Sigmoid colon (tissue), 6 donors: ENCODE measurements at regions not wholly inside any gene's neighbourhood (a gene's known extent, or its start where the extent isn't known, plus 50 kb on each side); places are given as distances from the start of the nearest gene placed in this dataset.

ENCODE experiments used
- DNase-seq: peaks from one replicate; pipeline ENCODE4 v3.0.0-alpha.2; 2019
- H3K27ac ChIP-seq, 4 donors: fragments of 200-600 bp; sonication (generic); one replicate each; pipeline ENCODE4 v1.5.1; 2016 to 2019; ENCODE audit warnings: mild to moderate bottlenecking in 1 of 4
- H3K27me3 ChIP-seq, 3 donors: fragments of 200-600 bp; sonication (generic); one replicate each; pipeline ENCODE4 v1.5.1; 2019; ENCODE audit warnings: mild to moderate bottlenecking in 1 of 3
- H3K36me3 ChIP-seq, 4 donors: fragments of 200-600 bp; sonication (generic); one replicate each; pipeline ENCODE4 v1.5.1; 2016 to 2019
- H3K4me1 ChIP-seq, 4 donors: fragments of 200-600 bp; sonication (generic); one replicate each; pipeline ENCODE4 v1.5.1; 2017 to 2019
- H3K4me3 ChIP-seq, 4 donors: fragments of 200-600 bp; sonication (generic); one replicate each; pipeline ENCODE4 v1.5.1; 2017 to 2019; ENCODE audit warnings: mild to moderate bottlenecking in 2 of 4, moderate library complexity in 1 of 4
- H3K9me3 ChIP-seq, 4 donors: fragments of 200-600 bp in 3 of 4; sonication (generic) in 3 of 4; one replicate each; pipeline versions ENCODE4 v1.5.1 to v1.6.1; 2013 to 2019
- EP300 ChIP-seq, 4 donors: sonication (generic); formaldehyde crosslinking; IDR thresholded peaks; one replicate each; pipeline ENCODE4 v1.6.1; 2017; ENCODE audit warnings: antibody characterized with exemption in 4 of 4
- POLR2A ChIP-seq, 2 donors: fragments of 450-650 bp; IDR thresholded peaks; one replicate each; pipeline ENCODE4 v1.6.1; 2016; ENCODE audit warnings: antibody characterized with exemption in 2 of 2, mild to moderate bottlenecking in 2 of 2, moderate library complexity in 2 of 2
- POLR2AphosphoS5 ChIP-seq, 4 donors: sonication (generic); formaldehyde crosslinking; IDR thresholded peaks; one replicate each; pipeline ENCODE4 v1.6.1; 2017; ENCODE audit warnings: antibody characterized with exemption in 4 of 4
- WGBS, 2 donors: extraction: QIAGEN DNeasy Blood & Tissue Kit; methylation state at CpG; one replicate each; pipeline ENCODE4 v1.1.7; 2013; 5-methylcytosine and 5-hydroxymethylcytosine counted together
- intact Hi-C: fragments of 100-400 bp; cut with DNase I; formaldehyde crosslinking; loops from one replicate; pipeline ENCODE4 v1.15.1; 2023
- TF ChIP-seq, protein P1 (sequence below), 4 experiments: fragments of 450-650 bp in 3 of 4; fragments of 200-600 bp in 1 of 4; IDR thresholded peaks; one replicate each; pipeline ENCODE4 v1.5.1; 2016 to 2019; ENCODE audit warnings: antibody characterized with exemption in 4 of 4, mild to moderate bottlenecking in 3 of 4, moderate library complexity in 2 of 4
- donor health status: healthy with polysubstance abuse.
- donor health status: healthy.

- DNase-seq: no peak
- TF ChIP-seq POLR2AphosphoS5 (IDR thresholded peaks at IDR 0.05) (no peak), EP300 (IDR thresholded peaks at IDR 0.05) (no peak), POLR2A (IDR thresholded peaks at IDR 0.05) (no peak)
- TF ChIP-seq, protein P1, sequence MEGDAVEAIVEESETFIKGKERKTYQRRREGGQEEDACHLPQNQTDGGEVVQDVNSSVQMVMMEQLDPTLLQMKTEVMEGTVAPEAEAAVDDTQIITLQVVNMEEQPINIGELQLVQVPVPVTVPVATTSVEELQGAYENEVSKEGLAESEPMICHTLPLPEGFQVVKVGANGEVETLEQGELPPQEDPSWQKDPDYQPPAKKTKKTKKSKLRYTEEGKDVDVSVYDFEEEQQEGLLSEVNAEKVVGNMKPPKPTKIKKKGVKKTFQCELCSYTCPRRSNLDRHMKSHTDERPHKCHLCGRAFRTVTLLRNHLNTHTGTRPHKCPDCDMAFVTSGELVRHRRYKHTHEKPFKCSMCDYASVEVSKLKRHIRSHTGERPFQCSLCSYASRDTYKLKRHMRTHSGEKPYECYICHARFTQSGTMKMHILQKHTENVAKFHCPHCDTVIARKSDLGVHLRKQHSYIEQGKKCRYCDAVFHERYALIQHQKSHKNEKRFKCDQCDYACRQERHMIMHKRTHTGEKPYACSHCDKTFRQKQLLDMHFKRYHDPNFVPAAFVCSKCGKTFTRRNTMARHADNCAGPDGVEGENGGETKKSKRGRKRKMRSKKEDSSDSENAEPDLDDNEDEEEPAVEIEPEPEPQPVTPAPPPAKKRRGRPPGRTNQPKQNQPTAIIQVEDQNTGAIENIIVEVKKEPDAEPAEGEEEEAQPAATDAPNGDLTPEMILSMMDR (IDR thresholded peaks at IDR 0.05): no peak
- Histone ChIP-seq H3K36me3 (no peaks in the 10 kb centered on the region), H3K9me3 (no peaks in the 10 kb centered on the region), H3K27me3 (no peaks in the 10 kb centered on the region), H3K27ac (no peak overlapping the region), H3K4me3 (no peak overlapping the region), H3K4me1 (no peaks in the 10 kb centered on the region)
- 18 to 55% methylated on average over 1 of the region's 1 CpG for WGBS, 2 donors
- intact Hi-C loops: no loop called here
Observed at GRCh38 chr4:170868170-170868569, 778.4 kb upstream of the AADAT start.

DNA sequence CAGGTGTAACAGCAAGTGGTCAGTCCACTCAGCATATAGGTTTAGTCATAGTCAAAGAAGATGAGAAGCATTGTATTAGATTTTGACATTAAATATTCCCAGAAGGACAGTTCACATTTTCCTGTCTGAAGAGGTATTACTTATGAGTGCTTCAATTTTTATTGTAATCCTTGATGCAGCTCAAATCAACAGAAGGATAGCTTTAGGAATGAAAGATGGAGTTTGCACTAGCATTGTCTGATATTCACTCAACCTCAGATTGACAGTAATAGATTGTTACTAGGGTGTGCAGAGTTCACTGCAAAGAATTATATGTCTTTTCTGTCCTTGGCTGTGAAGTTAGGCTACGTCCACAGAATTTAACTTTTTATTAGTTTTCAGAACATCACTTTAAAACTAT lies 764.3 kb upstream of the AADAT start:
- H3K27ac ChIP-seq: no peak overlapping the region
- intact Hi-C loops: loop anchor here (5.0 kb wide), 1 partner anchor 592 kb away; no protein-coding TSS in a partner anchor
- no peak for DNase-seq
- H3K4me3 ChIP-seq: no peak overlapping the region
- 33 to 63% methylated on average over 1 of the region's 1 CpG for WGBS, 2 donors
- H3K36me3 ChIP-seq: no peaks in the 10 kb centered on the region
- no peak for TF ChIP-seq POLR2A (IDR thresholded peaks at IDR 0.05)
- TF ChIP-seq, protein P1 (IDR thresholded peaks at IDR 0.05): no peak
- TF ChIP-seq POLR2AphosphoS5 (IDR thresholded peaks at IDR 0.05): no peak
- no peak for TF ChIP-seq EP300 (IDR thresholded peaks at IDR 0.05)
- H3K9me3 ChIP-seq: no peaks in the 10 kb centered on the region
- no peaks in the 10 kb centered on the region for H3K27me3 ChIP-seq
- H3K4me1 ChIP-seq: no peaks in the 10 kb centered on the region

- Histone ChIP-seq H3K4me1 (no peaks in the 10 kb centered on the region), H3K27me3 (no peaks in the 10 kb centered on the region), H3K4me3 (no peak overlapping the region), H3K27ac (no peak overlapping the region), H3K36me3 (no peaks in the 10 kb centered on the region), H3K9me3 (no peaks in the 10 kb centered on the region)
- intact Hi-C loops: loop anchor here (2.0 to 5.0 kb wide), 2 partner anchors 591 to 715 kb away; no protein-coding TSS in a partner anchor
- DNase-seq: no peak
- TF ChIP-seq, protein P1 (IDR thresholded peaks at IDR 0.05): peak in 3 of 4 experiments; percentile 21 to 66 (median 50)
- TF ChIP-seq EP300 (IDR thresholded peaks at IDR 0.05): no peak
- WGBS, 2 donors: 12 to 26% methylated on average over 8 of the region's 8 CpGs
Observed at GRCh38 chr4:170853422-170854021, 763.8 kb upstream of the AADAT start.

GRCh38 chr4:170849969-170850368 lies 760.2 kb upstream of the AADAT start:
- no peaks in the 10 kb centered on the region for H3K27me3 ChIP-seq
- no peak overlapping the region for H3K27ac ChIP-seq
- H3K36me3 ChIP-seq: no peaks in the 10 kb centered on the region
- 88 to 91% methylated on average over 1 of the region's 1 CpG for WGBS, 2 donors
- intact Hi-C loops: loop anchor here (5.0 kb wide), 1 partner anchor 588 kb away; no protein-coding TSS in a partner anchor
- no peak for DNase-seq
- TF ChIP-seq EP300 (IDR thresholded peaks at IDR 0.05) (no peak), POLR2A (IDR thresholded peaks at IDR 0.05) (no peak), POLR2AphosphoS5 (IDR thresholded peaks at IDR 0.05) (no peak)
- TF ChIP-seq, protein P1 (IDR thresholded peaks at IDR 0.05): no peak
- H3K4me3 ChIP-seq: no peak overlapping the region
- no peaks in the 10 kb centered on the region for H3K4me1 ChIP-seq
- no peaks in the 10 kb centered on the region for H3K9me3 ChIP-seq
